Stimulated activated CD4-positive, alpha-beta T cell treated with anti-CD3 and anti-CD28 coated beads, Interleukin-15, amount 100 ng/mL, for 1 hour (primary cell): ENCODE measurements at regions not wholly inside any gene's neighbourhood (a gene's known extent, or its start where the extent isn't known, plus 50 kb on each side); places are given as distances from the start of the nearest gene placed in this dataset.

Source experiments
- DNase-seq, 2 donors: peaks; one replicate each; pipeline ENCODE4 v3.0.0-alpha.2; 2020; ENCODE audit warnings: low read depth in 1 of 2, low spot score in 1 of 2

GRCh38 chr15:98442901-98443300 lies 205.4 kb upstream of the IGF1R start:
- DNase-seq, result no peak

DNA sequence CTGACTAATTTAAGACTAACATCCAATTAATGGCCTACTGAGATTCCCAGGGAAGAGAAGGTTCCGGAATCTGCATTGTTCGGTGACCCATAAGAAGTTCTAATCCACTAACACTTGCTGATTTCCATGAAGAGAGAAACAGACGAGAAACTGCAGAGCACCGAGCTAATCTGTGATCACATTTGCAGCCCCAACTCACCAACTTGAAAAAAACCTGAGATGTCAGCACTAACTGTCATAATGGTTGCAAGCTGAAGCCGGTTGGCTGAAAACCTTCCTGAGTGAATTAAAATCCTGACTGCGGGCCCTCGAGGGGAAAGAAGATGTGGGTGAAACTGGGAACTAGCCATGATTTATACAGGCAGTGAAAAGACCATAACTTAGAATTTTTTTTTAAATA lies 204.8 kb upstream of the IGF1R start:
- no peak for DNase-seq

DNA sequence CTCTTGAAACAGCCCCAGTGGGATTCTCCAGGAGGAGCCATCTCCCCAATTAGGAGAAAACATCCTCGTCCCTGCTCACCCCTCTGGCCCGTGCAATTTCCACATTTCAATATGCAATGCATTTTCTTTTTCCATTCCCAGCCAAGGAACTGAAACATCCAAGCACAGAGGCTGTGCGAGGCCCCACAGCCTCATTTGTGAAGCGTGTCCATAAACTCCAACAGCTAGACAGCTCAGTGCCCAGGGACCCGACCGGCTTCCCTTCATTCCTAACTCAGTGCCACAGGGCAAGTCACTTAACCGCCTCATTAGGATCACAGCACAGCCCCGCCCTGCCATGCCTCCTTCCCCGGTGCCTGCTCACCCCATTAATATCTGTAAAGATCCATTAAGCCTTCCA lies 204.2 kb upstream of the IGF1R start:
- no peak for DNase-seq

- DNase-seq, result no peak
Measured at GRCh38 chr15:98445315-98445714, 203.0 kb upstream of the IGF1R start.

DNA sequence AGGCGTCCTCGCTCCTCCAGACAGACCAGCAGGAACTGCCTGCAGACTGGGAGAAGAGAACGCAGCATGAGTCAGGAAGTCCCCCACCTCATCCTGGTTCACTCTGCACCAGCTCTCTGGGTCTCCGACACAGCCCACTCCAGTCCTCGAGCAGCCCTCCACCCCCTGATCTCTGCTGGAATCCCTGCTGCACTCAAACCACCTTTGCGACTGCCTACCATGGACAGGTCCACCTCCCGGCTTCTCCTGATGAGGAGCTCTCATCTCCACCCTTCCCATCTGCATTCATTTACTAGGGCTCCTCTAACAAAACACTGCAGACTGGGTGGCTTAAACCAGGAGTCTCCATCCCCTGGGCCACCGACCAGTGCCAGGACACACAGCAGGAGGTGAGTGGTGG lies 202.3 kb upstream of the IGF1R start:
- no peak for DNase-seq

- DNase-seq, result no peak
Measured at GRCh38 chr15:98447069-98447468, 201.3 kb upstream of the IGF1R start.

DNA sequence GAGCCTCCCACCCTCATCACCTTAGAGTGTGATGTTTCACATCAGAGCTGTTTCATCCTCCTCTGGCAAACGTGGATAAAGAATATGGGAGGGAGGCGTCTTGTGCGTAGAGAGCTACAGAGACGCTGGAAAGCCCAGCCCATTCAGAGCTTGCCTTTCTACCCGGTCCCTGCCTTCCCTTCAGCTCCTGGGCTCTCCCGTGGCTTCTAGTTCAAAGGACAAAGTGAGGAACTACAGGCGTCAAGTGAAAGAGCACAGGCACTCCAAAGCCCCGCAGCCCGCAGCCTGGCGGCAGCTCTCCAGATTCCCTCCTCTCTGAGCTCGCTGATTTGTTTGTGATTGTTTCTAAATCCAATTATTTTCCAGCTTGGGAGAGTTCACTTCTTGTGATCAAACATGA lies 197.1 kb upstream of the IGF1R start:
- no peak for DNase-seq

DNA sequence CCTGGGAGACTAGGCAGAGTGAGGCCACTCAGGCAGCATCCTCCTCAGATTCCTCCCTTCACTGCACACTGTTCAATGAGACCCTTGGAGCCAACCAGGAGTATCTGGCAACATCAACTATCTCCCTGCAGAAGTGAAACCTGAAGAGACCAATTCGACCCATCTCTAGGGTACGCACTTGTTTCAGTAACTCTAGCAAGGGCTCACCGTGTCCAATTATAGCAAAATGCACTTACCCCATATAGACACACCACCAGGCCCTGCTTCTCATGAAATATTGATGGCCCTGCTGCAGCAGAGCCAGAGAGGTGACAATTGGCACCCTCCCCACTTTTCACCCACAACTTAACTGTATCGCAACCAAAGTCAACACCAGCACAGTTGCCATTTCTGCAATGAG lies 196.1 kb upstream of the IGF1R start:
- no peak for DNase-seq

GRCh38 chr15:98455904-98456303 lies 192.4 kb upstream of the IGF1R start:
- DNase-seq, result no peak

- no peak for DNase-seq
Measured at GRCh38 chr15:98476559-98476958, 171.8 kb upstream of the IGF1R start.

- DNase-seq, result no peak
Measured at GRCh38 chr15:98480844-98481243, 167.5 kb upstream of the IGF1R start.

GRCh38 chr15:98483575-98484130 lies 164.7 kb upstream of the IGF1R start:
- DNase-seq, result no peak

GRCh38 chr15:98484914-98485313 lies 163.4 kb upstream of the IGF1R start:
- no peak for DNase-seq

- DNase-seq, result no peak
Measured at GRCh38 chr15:98485451-98485850, 162.9 kb upstream of the IGF1R start.

GRCh38 chr15:98493966-98494511 lies 154.3 kb upstream of the IGF1R start:
- DNase-seq, result no peak

GRCh38 chr15:98501192-98501591 lies 147.1 kb upstream of the IGF1R start:
- no peak for DNase-seq

- no peak for DNase-seq
Measured at GRCh38 chr15:98501632-98502031, 146.7 kb upstream of the IGF1R start.

DNA sequence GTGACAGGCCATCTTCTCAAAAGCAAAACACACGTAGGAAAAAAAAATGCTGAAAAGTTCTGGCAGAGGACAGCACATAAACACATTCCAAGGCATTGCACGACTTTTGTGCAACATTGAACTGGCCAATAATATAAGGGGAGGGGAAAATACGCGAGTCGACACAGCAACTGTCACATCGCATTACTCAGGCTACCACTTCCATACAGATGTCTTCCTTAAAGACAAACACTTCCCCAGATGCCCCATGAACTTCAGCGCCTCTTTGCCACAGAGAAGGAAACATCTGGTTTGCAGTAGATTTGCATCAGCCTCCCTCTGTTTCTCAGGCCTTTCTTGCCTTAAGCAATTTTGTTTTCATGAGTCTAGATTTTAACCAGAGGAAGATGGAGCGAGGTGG lies 144.4 kb upstream of the IGF1R start:
- DNase-seq, result no peak

DNA sequence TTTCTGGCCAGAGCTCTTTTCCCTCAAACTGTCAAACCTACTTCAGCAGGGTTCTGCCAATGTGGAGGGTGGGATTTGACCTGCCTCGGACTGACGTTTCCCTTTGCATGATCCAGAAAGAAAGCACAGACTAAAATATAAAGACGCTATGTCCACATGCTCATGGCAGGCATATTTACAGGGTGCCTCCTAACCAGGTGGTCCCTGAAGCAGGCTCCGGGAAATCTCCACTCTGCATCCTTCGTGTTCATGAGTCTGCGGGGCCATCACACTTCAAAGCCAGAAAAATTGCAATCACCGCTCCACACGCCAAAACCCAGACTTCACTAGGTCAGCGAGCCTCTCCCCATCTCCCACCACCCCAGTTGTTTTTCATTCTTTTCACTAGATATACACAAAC lies 143.3 kb upstream of the IGF1R start:
- no peak for DNase-seq

DNA sequence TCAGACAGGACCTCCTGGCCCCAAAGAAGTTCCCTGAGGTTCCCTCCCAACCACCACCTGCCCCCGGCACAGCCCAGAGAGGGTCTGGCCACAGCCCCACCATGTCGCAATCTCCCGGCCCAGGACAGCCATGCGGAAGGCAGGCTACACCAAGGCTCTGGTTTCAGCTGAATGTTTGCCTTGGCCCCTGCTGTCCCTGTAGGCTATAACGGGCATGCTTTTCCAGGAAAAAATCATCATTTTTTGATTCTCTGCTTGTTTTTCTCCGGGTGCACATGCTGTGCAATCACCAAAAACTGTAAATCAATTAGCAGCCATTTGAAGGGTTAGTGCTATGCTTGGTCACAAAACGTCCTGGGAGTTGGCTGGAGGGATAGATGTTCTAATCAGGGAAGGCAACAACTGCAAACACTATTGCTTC lies 142.7 kb upstream of the IGF1R start:
- DNase-seq, result no peak

GRCh38 chr15:98506172-98506571 lies 142.2 kb upstream of the IGF1R start:
- no peak for DNase-seq

DNA sequence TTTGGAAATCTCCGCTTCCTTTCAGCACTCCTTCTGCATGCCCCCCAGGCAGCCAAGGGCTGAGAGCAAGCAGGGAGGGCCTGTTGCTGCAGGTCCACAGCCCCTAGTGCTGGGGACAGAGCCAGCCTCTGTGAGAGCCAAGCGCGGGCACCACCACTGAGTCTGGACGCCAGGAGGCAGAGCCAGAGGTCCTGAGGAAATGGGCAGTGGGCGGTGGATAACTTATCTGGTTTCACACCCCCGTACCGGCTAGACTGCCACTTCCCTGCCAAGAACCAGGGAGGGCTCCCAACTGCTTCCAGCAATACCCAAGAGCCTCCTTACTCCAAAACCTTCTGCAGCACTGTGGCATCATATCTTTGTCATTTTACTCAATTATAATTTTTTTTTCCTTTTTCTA lies 141.6 kb upstream of the IGF1R start:
- no peak for DNase-seq

GRCh38 chr15:98513428-98513986 lies 134.8 kb upstream of the IGF1R start:
- DNase-seq, result no peak
